ENCODE measurements at regions not wholly inside any gene's neighbourhood (a gene's known extent, or its start where the extent isn't known, plus 50 kb on each side); places are given as distances from the start of the nearest gene placed in this dataset.

GRCh38 chr1:79817031-79817560 lies 810.6 kb upstream of the ADGRL4 start:
- no peak for DNase-seq
- Histone ChIP-seq H3K27me3 (no peaks in the 10 kb centered on the region), H3K36me3 (no peaks in the 10 kb centered on the region), H3K4me1 (no peaks in the 10 kb centered on the region), H3K4me3 (no peak overlapping the region), H3K27ac (no peak overlapping the region), H3K9me3 (peaks cover 0 to 2% (median 0%) of the 10 kb centered on the region in 3 donors)
- intact Hi-C loops (cut with DNase I), result no loop called here
- WGBS, 2 donors, result 58 to 60% methylated on average over 4 of the region's 4 CpGs
- TF ChIP-seq CTCF (IDR thresholded peaks at IDR 0.05) (no peak), POLR2A (IDR thresholded peaks at IDR 0.05) (no peak)

GRCh38 chr1:79815115-79815514 lies 808.6 kb upstream of the ADGRL4 start:
- no peak for TF ChIP-seq POLR2A (IDR thresholded peaks at IDR 0.05)
- no peak for TF ChIP-seq CTCF (IDR thresholded peaks at IDR 0.05)
- DNase-seq, result no peak
- WGBS, 2 donors, result 57 to 63% methylated on average over 3 of the region's 3 CpGs
- Histone ChIP-seq H3K9me3 (no peaks in the 10 kb centered on the region), H3K27ac (no peak overlapping the region), H3K4me3 (no peak overlapping the region), H3K36me3 (no peaks in the 10 kb centered on the region), H3K27me3 (no peaks in the 10 kb centered on the region), H3K4me1 (no peaks in the 10 kb centered on the region)
- intact Hi-C loops (cut with DNase I), result no loop called here

- no peaks in the 10 kb centered on the region for H3K27me3 ChIP-seq
- WGBS, 2 donors, result 18 to 35% methylated on average over 3 of the region's 3 CpGs
- intact Hi-C loops (cut with DNase I), result no loop called here
- no peak for DNase-seq
- TF ChIP-seq POLR2A (IDR thresholded peaks at IDR 0.05), result no peak
- TF ChIP-seq CTCF (IDR thresholded peaks at IDR 0.05), result no peak
- no peaks in the 10 kb centered on the region for H3K4me1 ChIP-seq
- peaks cover 0 to 5% (median 0%) of the 10 kb centered on the region in 3 donors for H3K9me3 ChIP-seq
- H3K4me3 ChIP-seq, result no peak overlapping the region
- H3K36me3 ChIP-seq, result no peaks in the 10 kb centered on the region
- H3K27ac ChIP-seq, result no peak overlapping the region
These were observed 804.6 kb upstream of the ADGRL4 start for GRCh38 chr1:79811173-79811572.

- H3K4me1 ChIP-seq, result no peaks in the 10 kb centered on the region
- H3K36me3 ChIP-seq, result no peaks in the 10 kb centered on the region
- H3K27ac ChIP-seq, result no peak overlapping the region
- no peak for TF ChIP-seq CTCF (IDR thresholded peaks at IDR 0.05)
- TF ChIP-seq POLR2A (IDR thresholded peaks at IDR 0.05), result no peak
- intact Hi-C loops (cut with DNase I), result no loop called here
- H3K9me3 ChIP-seq, result peaks cover 0 to 5% (median 0%) of the 10 kb centered on the region in 3 donors
- no peak overlapping the region for H3K4me3 ChIP-seq
- DNase-seq, result no peak
- no peaks in the 10 kb centered on the region for H3K27me3 ChIP-seq
- 73 to 77% methylated on average over 3 of the region's 3 CpGs for WGBS, 2 donors
These were observed 802.4 kb upstream of the ADGRL4 start for GRCh38 chr1:79808816-79809475.

GRCh38 chr1:79807816-79808215 lies 801.3 kb upstream of the ADGRL4 start:
- H3K4me3 ChIP-seq, result no peak overlapping the region
- no peaks in the 10 kb centered on the region for H3K4me1 ChIP-seq
- peaks cover 0 to 5% (median 0%) of the 10 kb centered on the region in 3 donors for H3K9me3 ChIP-seq
- no peak overlapping the region for H3K27ac ChIP-seq
- H3K27me3 ChIP-seq, result no peaks in the 10 kb centered on the region
- H3K36me3 ChIP-seq, result no peaks in the 10 kb centered on the region
- WGBS, 2 donors, result 51 to 71% methylated on average over 2 of the region's 2 CpGs
- intact Hi-C loops (cut with DNase I), result no loop called here
- no peak for TF ChIP-seq CTCF (IDR thresholded peaks at IDR 0.05)
- TF ChIP-seq POLR2A (IDR thresholded peaks at IDR 0.05), result no peak
- DNase-seq, result no peak
